ENCODE measurements at regions not wholly inside any gene's neighbourhood (a gene's known extent, or its start where the extent isn't known, plus 50 kb on each side); places are given as distances from the start of the nearest gene placed in this dataset.
A peak's percentile ranks its signal among the peaks of the same experiment; 100 is the strongest.

DNA sequence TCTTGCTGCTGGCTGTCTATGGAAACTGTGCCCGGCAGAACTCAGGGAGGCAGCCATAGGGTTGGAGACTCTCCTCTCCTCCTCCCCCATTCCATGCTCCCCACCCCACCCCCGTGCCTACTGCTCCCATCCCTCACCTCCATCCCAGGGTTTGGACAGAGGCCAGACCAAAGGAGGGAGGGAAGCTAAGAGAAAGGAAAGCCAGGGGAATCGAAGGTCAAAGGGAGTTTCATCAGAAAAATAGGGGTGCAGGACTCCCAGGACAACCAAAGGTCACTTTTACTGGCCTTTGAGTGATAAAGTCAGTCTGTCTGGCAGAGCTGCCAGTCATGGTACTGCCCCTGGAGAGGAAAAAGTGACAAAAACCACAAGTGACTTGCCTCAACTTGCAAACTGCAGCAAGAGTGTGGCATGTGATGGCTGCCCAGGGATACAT, 187.3 kb upstream of the CTAGE1 start:
- no peak for DNase-seq (ENCODE audit: low spot score in 2 of 2, unreplicated experiment in 2 of 2)
- no peaks in the 10 kb centered on the region for H3K36me3 Mint-ChIP-seq
- no peaks in the 10 kb centered on the region for H3K27me3 Mint-ChIP-seq (ENCODE audit: low read depth)
- H3K9me3 Mint-ChIP-seq: peaks cover 7% of the 10 kb centered on the region
- peak overlapping the region; percentile 86 for H3K27ac Mint-ChIP-seq
- H3K4me3 Mint-ChIP-seq: no peak overlapping the region
- peaks cover 64% of the 10 kb centered on the region for H3K4me1 Mint-ChIP-seq
- TF ChIP-seq, protein P1, sequence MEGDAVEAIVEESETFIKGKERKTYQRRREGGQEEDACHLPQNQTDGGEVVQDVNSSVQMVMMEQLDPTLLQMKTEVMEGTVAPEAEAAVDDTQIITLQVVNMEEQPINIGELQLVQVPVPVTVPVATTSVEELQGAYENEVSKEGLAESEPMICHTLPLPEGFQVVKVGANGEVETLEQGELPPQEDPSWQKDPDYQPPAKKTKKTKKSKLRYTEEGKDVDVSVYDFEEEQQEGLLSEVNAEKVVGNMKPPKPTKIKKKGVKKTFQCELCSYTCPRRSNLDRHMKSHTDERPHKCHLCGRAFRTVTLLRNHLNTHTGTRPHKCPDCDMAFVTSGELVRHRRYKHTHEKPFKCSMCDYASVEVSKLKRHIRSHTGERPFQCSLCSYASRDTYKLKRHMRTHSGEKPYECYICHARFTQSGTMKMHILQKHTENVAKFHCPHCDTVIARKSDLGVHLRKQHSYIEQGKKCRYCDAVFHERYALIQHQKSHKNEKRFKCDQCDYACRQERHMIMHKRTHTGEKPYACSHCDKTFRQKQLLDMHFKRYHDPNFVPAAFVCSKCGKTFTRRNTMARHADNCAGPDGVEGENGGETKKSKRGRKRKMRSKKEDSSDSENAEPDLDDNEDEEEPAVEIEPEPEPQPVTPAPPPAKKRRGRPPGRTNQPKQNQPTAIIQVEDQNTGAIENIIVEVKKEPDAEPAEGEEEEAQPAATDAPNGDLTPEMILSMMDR (IDR thresholded peaks at IDR 0.05; ENCODE audit: unreplicated experiment): no peak

- Mint-ChIP-seq H3K27me3 (ENCODE audit: low read depth) (no peaks in the 10 kb centered on the region), H3K9me3 (peaks cover 7% of the 10 kb centered on the region), H3K4me1 (peaks cover 69% of the 10 kb centered on the region), H3K27ac (peak overlapping the region; percentile 91), H3K36me3 (no peaks in the 10 kb centered on the region), H3K4me3 (no peak overlapping the region)
- TF ChIP-seq, protein P1 (IDR thresholded peaks at IDR 0.05; ENCODE audit: unreplicated experiment): no peak
- DNase-seq (ENCODE audit: low spot score in 2 of 2, unreplicated experiment in 2 of 2): no peak
Observed at GRCh38 chr18:22605736-22606135, 188.0 kb upstream of the CTAGE1 start.

DNA sequence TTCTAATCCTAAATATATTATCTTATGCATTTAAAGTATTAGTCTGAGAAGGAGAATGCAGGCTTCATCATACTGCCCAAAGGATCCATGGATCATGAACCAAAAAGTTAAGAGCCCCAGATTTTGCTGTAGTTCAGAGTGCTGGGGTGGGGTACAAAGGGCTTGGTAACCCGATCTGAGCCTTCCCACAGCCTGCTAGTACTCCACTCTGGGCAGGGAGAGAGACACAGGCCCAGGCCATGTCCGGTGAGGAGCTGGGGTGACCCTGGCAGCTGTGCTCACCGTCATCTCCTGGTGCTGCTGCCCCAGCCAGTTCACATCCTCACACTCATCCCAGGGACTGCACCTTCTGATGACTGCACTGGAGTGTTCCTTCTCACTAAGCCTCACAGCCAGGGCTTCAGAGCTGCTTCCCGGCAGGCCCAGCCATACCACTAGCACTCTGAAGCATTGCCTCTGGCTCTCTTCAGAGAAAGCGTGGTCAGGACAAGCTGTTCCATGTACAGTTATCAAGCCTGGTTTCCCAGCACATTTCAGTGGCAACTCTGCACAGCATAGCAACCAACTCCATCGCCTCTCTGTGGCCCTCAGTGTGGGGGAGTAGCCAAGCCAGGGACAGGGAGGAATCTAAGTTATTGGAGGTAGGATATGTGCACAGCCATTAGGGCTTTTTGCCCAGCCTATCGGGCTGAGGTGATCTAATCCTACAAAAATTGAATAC, 189.0 kb upstream of the CTAGE1 start:
- peaks cover 5% of the 10 kb centered on the region for H3K27me3 Mint-ChIP-seq (ENCODE audit: low read depth)
- no peaks in the 10 kb centered on the region for H3K36me3 Mint-ChIP-seq
- TF ChIP-seq, protein P1 (IDR thresholded peaks at IDR 0.05; ENCODE audit: unreplicated experiment): no peak
- H3K9me3 Mint-ChIP-seq: peaks cover 5% of the 10 kb centered on the region
- H3K4me3 Mint-ChIP-seq: no peak overlapping the region
- H3K27ac Mint-ChIP-seq: peak overlapping the region; percentile 91
- DNase-seq (ENCODE audit: low spot score in 2 of 2, unreplicated experiment in 2 of 2): no peak
- H3K4me1 Mint-ChIP-seq: peaks cover 69% of the 10 kb centered on the region

DNA sequence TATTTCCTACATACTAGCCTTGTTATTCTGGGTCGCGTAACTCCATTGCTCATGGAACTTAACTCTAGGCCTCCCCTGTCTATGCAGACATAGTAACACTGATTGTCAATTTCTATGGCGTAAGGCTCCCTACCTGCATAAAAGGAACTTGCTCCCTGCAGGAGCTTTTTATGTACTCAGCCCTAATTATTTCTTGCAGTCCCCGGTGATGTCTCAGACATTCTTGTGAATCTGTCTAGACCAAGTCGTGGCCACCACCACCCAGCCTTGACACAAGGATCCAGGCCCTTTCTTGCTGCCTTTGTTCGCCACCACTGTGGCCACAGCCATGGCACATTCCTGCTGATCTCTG, 189.5 kb upstream of the CTAGE1 start:
- peaks cover 5% of the 10 kb centered on the region for H3K27me3 Mint-ChIP-seq (ENCODE audit: low read depth)
- no peak for DNase-seq (ENCODE audit: low spot score in 2 of 2, unreplicated experiment in 2 of 2)
- H3K27ac Mint-ChIP-seq: peak overlapping the region; percentile 91
- H3K36me3 Mint-ChIP-seq: no peaks in the 10 kb centered on the region
- TF ChIP-seq, protein P1 (IDR thresholded peaks at IDR 0.05; ENCODE audit: unreplicated experiment): no peak
- H3K4me1 Mint-ChIP-seq: peaks cover 69% of the 10 kb centered on the region
- H3K4me3 Mint-ChIP-seq: no peak overlapping the region
- H3K9me3 Mint-ChIP-seq: no peaks in the 10 kb centered on the region

DNA sequence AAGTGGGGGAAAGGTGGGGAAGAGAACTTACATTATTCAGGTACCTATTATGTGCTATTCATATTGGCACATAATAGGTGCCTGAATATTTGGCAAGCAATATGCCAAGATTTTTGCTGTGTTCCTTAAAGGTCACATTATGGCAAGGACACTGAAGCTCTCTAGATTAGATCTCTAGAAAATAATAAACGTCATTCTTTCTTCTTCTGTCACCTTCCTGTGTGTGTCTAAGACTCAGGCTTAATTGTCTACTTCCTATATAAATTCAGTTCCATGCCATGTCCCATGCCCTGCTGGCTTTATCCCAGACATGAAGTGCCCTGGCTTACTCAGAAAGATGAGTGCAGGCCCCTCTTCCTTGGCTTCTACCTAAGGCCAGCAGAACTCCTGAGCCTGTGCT, 191.1 kb upstream of the CTAGE1 start:
- DNase-seq (ENCODE audit: low spot score in 2 of 2, unreplicated experiment in 2 of 2): no peak
- TF ChIP-seq, protein P1 (IDR thresholded peaks at IDR 0.05; ENCODE audit: unreplicated experiment): no peak
- Mint-ChIP-seq H3K9me3 (no peaks in the 10 kb centered on the region), H3K27me3 (ENCODE audit: low read depth) (peaks cover 11% of the 10 kb centered on the region), H3K4me3 (no peak overlapping the region), H3K4me1 (peaks cover 72% of the 10 kb centered on the region), H3K36me3 (no peaks in the 10 kb centered on the region), H3K27ac (no peak overlapping the region)
